Endodermal cell (in vitro differentiated cells): ENCODE measurements at regions not wholly inside any gene's neighbourhood (a gene's known extent, or its start where the extent isn't known, plus 50 kb on each side); places are given as distances from the start of the nearest gene placed in this dataset.

ENCODE experiments used
- DNase-seq: peaks from one replicate; pipeline ENCODE4 v3.0.0-alpha.2; 2017
- H3K27ac ChIP-seq: 2 replicates; pipeline ENCODE4 v1.5.1; 2013; ENCODE audit warnings: mild to moderate bottlenecking, low read depth, low read length, moderate library complexity
- H3K27me3 ChIP-seq: 2 replicates; pipeline ENCODE4 v1.6.1; 2013; ENCODE audit warnings: mild to moderate bottlenecking, low read length, moderate library complexity; ENCODE audit not compliant: insufficient read depth, control insufficient read depth, poor library complexity, severe bottlenecking
- H3K36me3 ChIP-seq: 2 replicates; pipeline ENCODE4 v1.7.0; 2013; ENCODE audit warnings: mild to moderate bottlenecking, low read length, moderate library complexity; ENCODE audit not compliant: control insufficient read depth, insufficient read depth
- H3K4me1 ChIP-seq: one replicate; pipeline ENCODE4 v1.7.0; 2013; ENCODE audit warnings: low read length; ENCODE audit not compliant: control insufficient read depth, insufficient read depth
- H3K4me3 ChIP-seq: 2 replicates; pipeline ENCODE4 v1.5.1; 2013; ENCODE audit warnings: mild to moderate bottlenecking, low read length, moderate library complexity
- H3K9ac ChIP-seq: 2 replicates; pipeline ENCODE4 v1.6.1; 2013; ENCODE audit warnings: mild to moderate bottlenecking, low read length, moderate library complexity; ENCODE audit not compliant: poor library complexity, severe bottlenecking; ENCODE audit errors: extremely low read depth
- H3K9me3 ChIP-seq: 2 replicates; pipeline ENCODE4 v1.6.1; 2013; ENCODE audit warnings: mild to moderate bottlenecking, low read length, moderate library complexity; ENCODE audit not compliant: control insufficient read depth
- H3K27ac Mint-ChIP-seq: 2 replicates; pipeline ENCODE4 v1.8.0; 2020; ENCODE audit warnings: mixed read lengths
- H3K27me3 Mint-ChIP-seq: 2 replicates; pipeline ENCODE4 v1.8.0; 2021; ENCODE audit warnings: mild to moderate bottlenecking, mixed read lengths; ENCODE audit not compliant: insufficient read depth
- H3K36me3 Mint-ChIP-seq: 2 replicates; pipeline ENCODE4 v1.8.0; 2020; ENCODE audit warnings: low read depth, mixed read lengths
- H3K4me1 Mint-ChIP-seq: 2 replicates; pipeline ENCODE4 v1.8.0; 2020; ENCODE audit warnings: mixed read lengths
- H3K4me3 Mint-ChIP-seq: 2 replicates; pipeline ENCODE4 v1.8.0; 2020; ENCODE audit warnings: mild to moderate bottlenecking, moderate library complexity, mixed read lengths
- H3K9me3 Mint-ChIP-seq: 2 replicates; pipeline ENCODE4 v1.8.0; 2020; ENCODE audit warnings: mild to moderate bottlenecking, mixed read lengths
- WGBS, 2 experiments: methylation state at CpG; one replicate each; pipeline versions ENCODE4 v1.1.5 to v1.1.7; 2013; ENCODE audit warnings: missing lambda C conversion rate in 2 of 2, mixed read lengths in 1 of 2; ENCODE audit not compliant: insufficient coverage in 1 of 2, insufficient read length in 1 of 2; 5-methylcytosine and 5-hydroxymethylcytosine counted together
- TF ChIP-seq, protein P1 (sequence below): fragments of 200-600 bp; sonication (generic); conservative IDR thresholded peaks from 2 replicates; pipeline ENCODE4 v1.5.0; 2021; ENCODE audit warnings: antibody characterized with exemption, mild to moderate bottlenecking

DNA sequence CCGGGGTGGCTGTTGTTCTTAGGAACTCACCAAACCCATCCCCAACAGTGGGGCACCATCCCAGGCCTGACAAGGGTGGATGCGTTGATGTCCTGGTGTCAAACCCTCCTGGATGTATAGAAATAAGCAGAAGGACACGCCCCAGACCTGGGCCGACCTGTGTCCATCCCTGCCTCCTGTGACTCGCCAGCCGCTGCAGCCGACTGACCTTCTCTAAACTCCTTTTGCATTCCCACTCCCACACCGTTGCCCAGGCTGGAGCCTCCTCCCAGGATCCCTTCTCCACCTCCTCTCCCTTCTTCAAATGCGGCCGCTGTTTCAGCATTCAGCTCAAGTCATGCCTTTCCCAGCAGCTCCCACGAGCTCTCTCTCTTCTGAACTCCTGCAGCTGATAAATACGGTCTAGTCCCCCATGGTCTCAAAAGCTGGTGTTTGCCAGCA lies 213.2 kb upstream of the IER5L start:
- H3K4me3 Mint-ChIP-seq = no peak overlapping the region
- H3K4me1 Mint-ChIP-seq = peaks cover 6% of the 10 kb centered on the region
- Histone ChIP-seq H3K4me1 (no peaks in the 10 kb centered on the region), H3K27me3 (peaks cover 18% of the 10 kb centered on the region), H3K9ac (no peak overlapping the region), H3K4me3 (no peak overlapping the region), H3K36me3 (no peaks in the 10 kb centered on the region), H3K27ac (no peak overlapping the region), H3K9me3 (no peaks in the 10 kb centered on the region)
- no peaks in the 10 kb centered on the region for H3K36me3 Mint-ChIP-seq
- H3K27me3 Mint-ChIP-seq = peaks cover 3% of the 10 kb centered on the region
- no peak overlapping the region for H3K27ac Mint-ChIP-seq
- TF ChIP-seq, protein P1, sequence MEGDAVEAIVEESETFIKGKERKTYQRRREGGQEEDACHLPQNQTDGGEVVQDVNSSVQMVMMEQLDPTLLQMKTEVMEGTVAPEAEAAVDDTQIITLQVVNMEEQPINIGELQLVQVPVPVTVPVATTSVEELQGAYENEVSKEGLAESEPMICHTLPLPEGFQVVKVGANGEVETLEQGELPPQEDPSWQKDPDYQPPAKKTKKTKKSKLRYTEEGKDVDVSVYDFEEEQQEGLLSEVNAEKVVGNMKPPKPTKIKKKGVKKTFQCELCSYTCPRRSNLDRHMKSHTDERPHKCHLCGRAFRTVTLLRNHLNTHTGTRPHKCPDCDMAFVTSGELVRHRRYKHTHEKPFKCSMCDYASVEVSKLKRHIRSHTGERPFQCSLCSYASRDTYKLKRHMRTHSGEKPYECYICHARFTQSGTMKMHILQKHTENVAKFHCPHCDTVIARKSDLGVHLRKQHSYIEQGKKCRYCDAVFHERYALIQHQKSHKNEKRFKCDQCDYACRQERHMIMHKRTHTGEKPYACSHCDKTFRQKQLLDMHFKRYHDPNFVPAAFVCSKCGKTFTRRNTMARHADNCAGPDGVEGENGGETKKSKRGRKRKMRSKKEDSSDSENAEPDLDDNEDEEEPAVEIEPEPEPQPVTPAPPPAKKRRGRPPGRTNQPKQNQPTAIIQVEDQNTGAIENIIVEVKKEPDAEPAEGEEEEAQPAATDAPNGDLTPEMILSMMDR = no peak
- H3K9me3 Mint-ChIP-seq = no peaks in the 10 kb centered on the region
- DNase-seq = peak; percentile 37
- WGBS, 2 experiments = 82 to 86% methylated on average over 5 to 12 of the region's 12 CpGs

DNA sequence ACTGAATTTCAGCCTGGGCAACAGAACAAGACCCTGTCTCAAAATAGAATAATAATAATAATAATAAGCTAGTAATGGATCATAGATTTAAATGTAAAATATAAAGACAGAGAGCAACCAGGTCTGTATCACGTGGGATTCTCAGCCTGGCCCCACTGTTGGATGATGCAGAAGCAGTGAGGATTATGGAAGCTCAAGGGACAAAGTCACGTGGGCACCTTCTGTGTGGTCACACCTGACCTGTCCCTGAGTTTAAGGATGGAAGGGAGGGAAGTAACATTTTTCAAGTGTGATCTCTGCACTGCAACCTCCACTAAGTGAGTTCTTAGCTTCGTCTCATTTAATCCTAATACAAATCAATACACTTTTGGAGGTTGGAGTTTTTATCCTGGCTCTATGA lies 212.5 kb upstream of the IER5L start:
- Histone ChIP-seq H3K9me3 (no peaks in the 10 kb centered on the region), H3K9ac (no peak overlapping the region), H3K36me3 (no peaks in the 10 kb centered on the region), H3K4me1 (no peaks in the 10 kb centered on the region), H3K27me3 (peaks cover 11% of the 10 kb centered on the region), H3K4me3 (no peak overlapping the region), H3K27ac (no peak overlapping the region)
- no peak for DNase-seq
- Mint-ChIP-seq H3K27me3 (peaks cover 3% of the 10 kb centered on the region), H3K36me3 (no peaks in the 10 kb centered on the region), H3K9me3 (no peaks in the 10 kb centered on the region), H3K4me1 (peaks cover 6% of the 10 kb centered on the region), H3K4me3 (no peak overlapping the region), H3K27ac (no peak overlapping the region)
- TF ChIP-seq, protein P1 = no peak
- 93 to 100% methylated on average over 2 of the region's 3 CpGs for WGBS, 2 experiments

DNA sequence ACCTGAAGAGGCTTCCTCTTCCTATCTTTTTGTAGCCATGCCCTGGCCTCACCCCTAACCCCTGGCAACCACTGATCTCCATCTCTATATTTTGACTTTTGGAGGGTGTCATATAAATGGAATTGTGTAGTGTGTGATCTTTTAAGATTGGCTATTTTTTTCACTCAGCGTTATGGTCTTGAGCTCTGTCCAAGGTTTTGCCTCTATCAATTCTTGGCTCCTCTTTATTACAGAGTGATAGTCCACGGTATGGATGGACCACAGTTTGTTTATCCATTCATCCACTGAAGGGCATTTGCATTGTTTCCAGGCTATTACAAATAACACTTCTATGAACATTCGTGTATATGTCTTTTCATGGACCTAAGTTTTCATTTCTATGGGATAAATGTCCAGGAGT lies 209.8 kb upstream of the IER5L start:
- H3K4me3 Mint-ChIP-seq = no peak overlapping the region
- H3K9me3 Mint-ChIP-seq = no peaks in the 10 kb centered on the region
- TF ChIP-seq, protein P1 = no peak
- H3K27me3 Mint-ChIP-seq = peaks cover 14% of the 10 kb centered on the region
- H3K36me3 ChIP-seq = no peaks in the 10 kb centered on the region
- no peaks in the 10 kb centered on the region for H3K27me3 ChIP-seq
- H3K36me3 Mint-ChIP-seq = no peaks in the 10 kb centered on the region
- no peak for DNase-seq
- no peak overlapping the region for H3K27ac Mint-ChIP-seq
- no peak overlapping the region for H3K27ac ChIP-seq
- no peaks in the 10 kb centered on the region for H3K9me3 ChIP-seq
- WGBS, 2 experiments = 85 to 87% methylated on average over 2 to 3 of the region's 3 CpGs
- H3K4me1 ChIP-seq = no peaks in the 10 kb centered on the region
- no peak overlapping the region for H3K4me3 ChIP-seq
- H3K9ac ChIP-seq = no peak overlapping the region
- peaks cover under 1% of the 10 kb centered on the region for H3K4me1 Mint-ChIP-seq
